HFFc6 (cell line): ENCODE measurements at regions not wholly inside any gene's neighbourhood (a gene's known extent, or its start where the extent isn't known, plus 50 kb on each side); places are given as distances from the start of the nearest gene placed in this dataset.

Experiments
- DNase-seq: peaks from one replicate; pipeline ENCODE4 v3.0.0-alpha.2; 2018
- H3K27ac Mint-ChIP-seq: 2 replicates; pipeline ENCODE4 v1.8.0; 2020; ENCODE audit warnings: mild to moderate bottlenecking, mixed read lengths
- H3K27me3 Mint-ChIP-seq: 2 replicates; pipeline ENCODE4 v1.8.0; 2021; ENCODE audit warnings: mild to moderate bottlenecking, moderate library complexity, mixed read lengths; ENCODE audit not compliant: insufficient read depth
- H3K36me3 Mint-ChIP-seq: 2 replicates; pipeline ENCODE4 v1.8.0; 2021; ENCODE audit warnings: low read depth, mixed read lengths
- H3K4me1 Mint-ChIP-seq: 2 replicates; pipeline ENCODE4 v1.8.0; 2020; ENCODE audit warnings: low read depth, mixed read lengths
- H3K4me3 Mint-ChIP-seq: 2 replicates; pipeline ENCODE4 v1.8.0; 2020; ENCODE audit warnings: mild to moderate bottlenecking, moderate library complexity, mixed read lengths
- H3K9me3 Mint-ChIP-seq: 2 replicates; pipeline ENCODE4 v1.8.0; 2020; ENCODE audit warnings: mild to moderate bottlenecking, mixed read lengths
- TF ChIP-seq, protein P1 (sequence below): fragments of 200-600 bp; sonication (generic); IDR thresholded peaks from 2 replicates; pipeline ENCODE4 v1.5.0; 2021; ENCODE audit warnings: antibody characterized with exemption, mild to moderate bottlenecking

DNA sequence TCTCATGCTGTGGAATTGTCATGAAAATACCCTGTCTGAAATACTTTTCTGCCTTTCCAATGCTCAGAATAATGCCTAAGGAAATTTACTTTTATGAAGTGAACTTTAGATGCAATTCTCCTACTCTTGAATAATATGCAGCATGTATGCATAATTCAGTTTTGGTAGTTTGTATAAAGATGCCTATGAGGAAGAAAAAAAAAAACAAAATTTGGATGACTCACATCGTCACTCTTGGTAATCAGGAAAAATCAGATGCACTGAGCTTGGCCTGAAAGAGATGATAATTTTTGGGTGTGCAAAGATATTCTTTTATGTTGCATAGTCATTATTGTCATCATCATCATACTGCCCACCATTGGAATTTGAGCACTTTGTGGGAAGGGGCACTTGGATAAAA is 382.1 kb downstream of the ANKRD7 start:
- H3K4me3 Mint-ChIP-seq = no peak overlapping the region
- no peak overlapping the region for H3K27ac Mint-ChIP-seq
- no peaks in the 10 kb centered on the region for H3K36me3 Mint-ChIP-seq
- no peak for DNase-seq
- TF ChIP-seq, protein P1, sequence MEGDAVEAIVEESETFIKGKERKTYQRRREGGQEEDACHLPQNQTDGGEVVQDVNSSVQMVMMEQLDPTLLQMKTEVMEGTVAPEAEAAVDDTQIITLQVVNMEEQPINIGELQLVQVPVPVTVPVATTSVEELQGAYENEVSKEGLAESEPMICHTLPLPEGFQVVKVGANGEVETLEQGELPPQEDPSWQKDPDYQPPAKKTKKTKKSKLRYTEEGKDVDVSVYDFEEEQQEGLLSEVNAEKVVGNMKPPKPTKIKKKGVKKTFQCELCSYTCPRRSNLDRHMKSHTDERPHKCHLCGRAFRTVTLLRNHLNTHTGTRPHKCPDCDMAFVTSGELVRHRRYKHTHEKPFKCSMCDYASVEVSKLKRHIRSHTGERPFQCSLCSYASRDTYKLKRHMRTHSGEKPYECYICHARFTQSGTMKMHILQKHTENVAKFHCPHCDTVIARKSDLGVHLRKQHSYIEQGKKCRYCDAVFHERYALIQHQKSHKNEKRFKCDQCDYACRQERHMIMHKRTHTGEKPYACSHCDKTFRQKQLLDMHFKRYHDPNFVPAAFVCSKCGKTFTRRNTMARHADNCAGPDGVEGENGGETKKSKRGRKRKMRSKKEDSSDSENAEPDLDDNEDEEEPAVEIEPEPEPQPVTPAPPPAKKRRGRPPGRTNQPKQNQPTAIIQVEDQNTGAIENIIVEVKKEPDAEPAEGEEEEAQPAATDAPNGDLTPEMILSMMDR = no peak
- no peaks in the 10 kb centered on the region for H3K4me1 Mint-ChIP-seq
- peaks cover 33% of the 10 kb centered on the region for H3K9me3 Mint-ChIP-seq
- H3K27me3 Mint-ChIP-seq = no peaks in the 10 kb centered on the region

DNA sequence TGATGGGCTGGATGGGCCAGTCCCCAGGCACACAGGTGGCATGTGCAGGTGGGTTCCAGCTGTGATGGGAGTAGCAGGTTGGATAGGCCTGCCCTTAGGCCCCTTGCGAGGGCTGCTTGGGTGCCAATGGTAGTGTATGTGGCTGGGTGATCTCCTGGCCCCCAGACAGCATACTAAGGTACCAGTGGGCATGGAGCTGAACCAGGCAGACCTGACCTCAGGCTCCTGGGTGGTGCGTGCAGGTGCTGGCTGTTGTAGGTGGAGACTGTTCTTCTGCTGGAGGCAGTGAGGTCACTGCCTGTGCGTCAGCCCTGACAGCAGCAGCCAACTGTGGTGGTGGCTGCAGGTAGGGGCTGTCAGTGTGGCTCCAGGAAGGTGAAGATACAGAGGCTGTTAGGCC is 384.7 kb downstream of the ANKRD7 start:
- DNase-seq = no peak
- H3K27me3 Mint-ChIP-seq = no peaks in the 10 kb centered on the region
- TF ChIP-seq, protein P1 = no peak
- H3K9me3 Mint-ChIP-seq = peaks cover 43% of the 10 kb centered on the region
- no peaks in the 10 kb centered on the region for H3K36me3 Mint-ChIP-seq
- no peaks in the 10 kb centered on the region for H3K4me1 Mint-ChIP-seq
- no peak overlapping the region for H3K27ac Mint-ChIP-seq
- H3K4me3 Mint-ChIP-seq = no peak overlapping the region

DNA sequence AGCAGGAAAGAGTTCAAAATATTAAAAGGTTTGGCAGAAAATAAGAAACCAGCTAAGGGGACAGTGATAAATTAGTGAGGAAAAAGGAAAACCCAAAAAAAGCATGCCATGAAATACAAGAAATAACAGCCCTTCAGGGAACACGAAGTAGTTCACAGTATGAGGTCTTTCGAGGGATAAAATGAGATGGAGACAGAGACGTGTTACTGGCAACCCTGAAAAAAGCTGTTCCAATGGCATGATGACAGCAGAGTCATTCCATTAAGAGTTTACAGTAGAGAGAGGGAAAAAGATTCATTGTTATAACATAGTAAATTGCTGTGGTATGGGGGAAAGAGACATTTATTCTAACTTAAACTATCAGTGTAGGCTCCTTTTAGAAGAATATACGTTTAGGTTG is 391.2 kb downstream of the ANKRD7 start:
- H3K27ac Mint-ChIP-seq = no peak overlapping the region
- H3K27me3 Mint-ChIP-seq = no peaks in the 10 kb centered on the region
- TF ChIP-seq, protein P1 = no peak
- peaks cover 4% of the 10 kb centered on the region for H3K36me3 Mint-ChIP-seq
- H3K4me3 Mint-ChIP-seq = no peak overlapping the region
- peaks cover 42% of the 10 kb centered on the region for H3K9me3 Mint-ChIP-seq
- no peak for DNase-seq
- H3K4me1 Mint-ChIP-seq = no peaks in the 10 kb centered on the region

DNA sequence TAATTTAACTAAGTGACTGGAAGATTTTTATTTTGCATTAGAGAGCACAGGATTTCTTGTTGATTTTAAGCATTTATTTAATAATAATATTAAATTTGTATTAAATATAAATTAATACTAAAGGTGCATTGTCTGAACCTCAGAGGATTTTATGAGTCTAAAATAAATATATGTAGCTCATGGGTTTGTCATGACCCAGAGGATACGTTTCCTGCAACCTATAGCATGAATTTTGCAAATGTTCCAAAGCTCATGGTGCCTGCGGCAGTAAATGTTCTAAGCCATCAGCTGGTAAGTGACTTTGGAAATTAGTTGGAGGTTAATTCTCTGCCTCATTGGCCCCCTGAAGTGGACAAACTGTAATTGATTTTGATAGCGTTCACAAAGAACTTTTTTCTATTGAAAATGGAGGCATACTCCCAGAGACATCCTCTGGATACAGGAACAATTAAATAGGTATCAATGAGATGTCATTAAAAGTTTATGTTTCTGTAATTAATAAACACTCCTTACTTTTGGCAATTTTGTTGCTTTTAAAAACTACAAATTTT is 397.4 kb downstream of the ANKRD7 start:
- TF ChIP-seq, protein P1 = no peak
- Mint-ChIP-seq H3K27ac (no peak overlapping the region), H3K4me3 (no peak overlapping the region), H3K36me3 (no peaks in the 10 kb centered on the region), H3K4me1 (no peaks in the 10 kb centered on the region), H3K9me3 (peaks cover 23% of the 10 kb centered on the region), H3K27me3 (no peaks in the 10 kb centered on the region)
- no peak for DNase-seq

DNA sequence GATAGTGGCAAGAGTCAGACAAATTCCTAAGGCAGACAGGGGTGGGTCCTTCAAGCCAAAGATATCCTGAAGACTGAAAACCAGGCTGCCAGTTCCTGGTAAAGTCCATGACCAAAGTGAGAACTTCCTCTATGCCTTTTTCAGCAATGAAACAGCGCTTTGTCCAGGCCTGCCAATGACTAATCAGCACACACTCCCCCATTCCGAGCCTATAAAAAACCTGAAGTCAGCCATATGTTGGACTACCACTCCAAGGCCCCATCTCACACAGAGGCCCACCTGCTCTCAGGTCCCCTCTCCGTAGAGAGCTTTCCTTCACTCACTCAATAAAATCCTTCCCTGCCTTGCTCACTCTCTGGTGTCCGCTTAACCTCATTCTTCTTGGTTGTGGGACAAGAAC is 402.2 kb downstream of the ANKRD7 start:
- Mint-ChIP-seq H3K27ac (no peak overlapping the region), H3K9me3 (peaks cover 33% of the 10 kb centered on the region), H3K4me1 (no peaks in the 10 kb centered on the region), H3K36me3 (no peaks in the 10 kb centered on the region; the same call in 1 of the 2 replicates), H3K4me3 (no peak overlapping the region), H3K27me3 (no peaks in the 10 kb centered on the region; the same call in 1 of the 2 replicates)
- TF ChIP-seq, protein P1 = no peak
- no peak for DNase-seq

DNA sequence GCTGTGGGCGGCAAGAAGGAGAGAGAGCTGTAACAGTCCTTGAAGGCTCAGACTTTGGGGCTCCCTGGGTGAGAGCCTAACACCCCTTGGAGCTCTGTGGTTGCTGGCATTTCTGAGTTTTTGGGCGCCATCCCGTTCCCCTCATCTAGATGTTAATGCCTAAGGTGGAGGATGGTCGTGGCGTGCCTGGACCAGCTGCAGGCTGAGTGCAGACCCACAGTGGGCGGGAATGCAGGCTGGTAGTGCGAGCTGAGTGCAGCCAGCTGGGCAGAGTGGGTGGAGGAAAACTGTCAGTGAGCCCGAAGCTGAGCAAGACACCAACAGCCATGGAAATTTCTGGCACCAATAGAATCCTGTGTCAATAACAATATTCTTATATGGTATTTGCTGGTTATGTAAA is 403.0 kb downstream of the ANKRD7 start:
- Mint-ChIP-seq H3K27ac (no peak overlapping the region), H3K27me3 (no peaks in the 10 kb centered on the region; the same call in 1 of the 2 replicates), H3K36me3 (no peaks in the 10 kb centered on the region; the same call in 1 of the 2 replicates), H3K9me3 (peaks cover 37% of the 10 kb centered on the region), H3K4me1 (no peaks in the 10 kb centered on the region), H3K4me3 (no peak overlapping the region)
- TF ChIP-seq, protein P1 = no peak
- DNase-seq = no peak
